SH-SY5Y (cell line): ENCODE measurements at regions not wholly inside any gene's neighbourhood (a gene's known extent, or its start where the extent isn't known, plus 50 kb on each side); places are given as distances from the start of the nearest gene placed in this dataset.

ENCODE experiments used
- GATA2 ChIP-seq: IDR thresholded peaks from 2 replicates; pipeline ENCODE4 v1.6.1; 2011; ENCODE audit warnings: mild to moderate bottlenecking, low read depth, low read length
- GATA3 ChIP-seq: IDR thresholded peaks from 2 replicates; pipeline ENCODE4 v1.6.1; 2011; ENCODE audit warnings: low read depth, mild to moderate bottlenecking, low read length, moderate library complexity

GRCh38 chr1:80540596-80540995, 1260.1 kb upstream of the ADGRL2 start:
- TF ChIP-seq GATA2 (no peak), GATA3 (no peak)
